GM13976 (cell line): ENCODE measurements at regions not wholly inside any gene's neighbourhood (a gene's known extent, or its start where the extent isn't known, plus 50 kb on each side); places are given as distances from the start of the nearest gene placed in this dataset.
"Not testable (repeated sequence)": the region's sequence is repeated elsewhere in the genome, so short reads cannot be mapped to it uniquely, and the experiment has no call there.

ENCODE experiments used
- DNase-seq: peaks from one replicate; pipeline ENCODE4 v3.0.0; 2012; ENCODE audit warnings: low spot score
- in situ Hi-C: fragments of 300-500 bp; cut with MboI; formaldehyde crosslinking; loops from one replicate; pipeline ENCODE4 v1.12.0; 2022; ENCODE audit warnings: low sequenced_read_pairs, mixed read lengths, inconsistent platforms; ENCODE audit not compliant: unreplicated experiment
- TF ChIP-seq, protein P1 (sequence below): IDR thresholded peaks from 2 replicates; pipeline ENCODE4 v1.5.1; 2012; ENCODE audit warnings: borderline replicate concordance, mild to moderate bottlenecking; ENCODE audit not compliant: insufficient read depth; ENCODE audit errors: extremely low read depth, missing control alignments, control extremely low read depth

DNA sequence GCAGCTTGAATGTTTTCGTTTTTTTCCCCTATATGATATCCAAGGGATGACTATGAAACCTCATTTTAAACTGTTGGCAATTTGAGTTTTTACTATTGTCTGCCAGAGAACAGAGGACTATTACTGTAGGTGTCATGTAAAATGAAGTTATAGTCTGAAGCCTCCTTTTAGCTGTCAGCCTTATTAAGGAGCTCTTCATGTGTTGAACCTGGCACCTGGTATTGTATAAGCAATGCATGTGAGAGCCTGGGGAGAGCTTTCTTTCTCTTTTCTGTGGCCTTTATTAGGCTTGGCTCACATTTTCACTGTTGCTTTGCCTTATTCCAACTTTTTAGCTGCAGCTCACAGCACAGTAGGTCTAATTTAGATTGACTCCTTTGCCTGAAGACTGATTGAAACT, 119.1 kb upstream of the FOXP2 start:
- in situ Hi-C loops, result no loop called here
- TF ChIP-seq, protein P1, sequence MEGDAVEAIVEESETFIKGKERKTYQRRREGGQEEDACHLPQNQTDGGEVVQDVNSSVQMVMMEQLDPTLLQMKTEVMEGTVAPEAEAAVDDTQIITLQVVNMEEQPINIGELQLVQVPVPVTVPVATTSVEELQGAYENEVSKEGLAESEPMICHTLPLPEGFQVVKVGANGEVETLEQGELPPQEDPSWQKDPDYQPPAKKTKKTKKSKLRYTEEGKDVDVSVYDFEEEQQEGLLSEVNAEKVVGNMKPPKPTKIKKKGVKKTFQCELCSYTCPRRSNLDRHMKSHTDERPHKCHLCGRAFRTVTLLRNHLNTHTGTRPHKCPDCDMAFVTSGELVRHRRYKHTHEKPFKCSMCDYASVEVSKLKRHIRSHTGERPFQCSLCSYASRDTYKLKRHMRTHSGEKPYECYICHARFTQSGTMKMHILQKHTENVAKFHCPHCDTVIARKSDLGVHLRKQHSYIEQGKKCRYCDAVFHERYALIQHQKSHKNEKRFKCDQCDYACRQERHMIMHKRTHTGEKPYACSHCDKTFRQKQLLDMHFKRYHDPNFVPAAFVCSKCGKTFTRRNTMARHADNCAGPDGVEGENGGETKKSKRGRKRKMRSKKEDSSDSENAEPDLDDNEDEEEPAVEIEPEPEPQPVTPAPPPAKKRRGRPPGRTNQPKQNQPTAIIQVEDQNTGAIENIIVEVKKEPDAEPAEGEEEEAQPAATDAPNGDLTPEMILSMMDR, result no peak
- no peak for DNase-seq

DNA sequence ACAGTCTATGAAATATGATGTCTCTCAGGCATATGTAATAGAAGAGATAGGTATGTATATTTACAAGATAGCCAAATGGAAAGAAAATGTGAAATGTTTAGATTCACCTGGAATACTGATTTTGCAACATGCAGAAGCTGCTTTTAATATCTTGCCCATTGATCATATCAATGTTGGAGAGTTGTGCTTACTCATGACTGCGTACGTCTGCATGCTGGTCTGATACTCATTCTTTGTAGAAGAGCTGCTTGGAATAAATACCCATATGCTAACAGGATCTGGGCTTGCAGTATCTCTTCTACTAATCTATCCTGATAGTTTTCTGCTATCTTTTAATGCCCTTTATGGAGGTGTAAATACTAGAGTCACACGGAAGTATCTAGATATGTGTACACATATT, 120.6 kb upstream of the FOXP2 start:
- DNase-seq, result no peak
- TF ChIP-seq, protein P1, result no peak
- in situ Hi-C loops, result no loop called here

DNA sequence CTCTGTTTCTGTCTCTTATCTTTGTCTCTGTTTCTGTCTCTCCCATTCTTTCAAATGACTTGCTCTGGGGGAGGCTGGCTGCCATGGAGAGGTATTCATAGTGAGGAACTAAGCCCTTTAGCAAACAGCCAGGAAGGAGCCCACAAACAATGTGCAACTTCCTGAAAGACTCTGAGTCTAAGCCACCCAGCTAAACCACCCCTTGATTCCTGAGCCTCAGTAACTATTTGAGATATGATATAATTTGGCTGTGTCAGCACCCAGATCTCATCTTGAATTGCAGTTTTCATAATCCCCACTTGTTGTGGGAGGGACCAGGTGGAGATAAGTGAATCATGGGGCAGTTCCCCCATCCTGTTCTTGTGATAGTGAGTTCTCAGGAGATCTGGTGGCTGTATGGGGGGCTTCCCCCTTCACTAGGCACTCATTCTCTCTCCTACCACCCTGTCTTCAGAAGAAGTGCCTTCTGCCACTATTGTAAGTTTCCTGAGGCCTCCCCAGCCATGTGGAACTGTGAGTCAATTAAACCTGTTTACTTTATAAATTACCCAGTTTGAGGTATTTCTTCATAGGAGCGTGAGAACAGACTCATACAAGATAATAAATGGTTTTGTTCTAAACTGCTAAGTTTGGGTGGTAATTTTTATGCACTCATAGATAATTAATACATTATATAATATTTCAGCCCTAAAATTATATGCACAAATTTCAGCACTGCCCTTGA, 121.2 kb upstream of the FOXP2 start:
- TF ChIP-seq, protein P1, result no peak
- DNase-seq, result no peak
- in situ Hi-C loops, result no loop called here

DNA sequence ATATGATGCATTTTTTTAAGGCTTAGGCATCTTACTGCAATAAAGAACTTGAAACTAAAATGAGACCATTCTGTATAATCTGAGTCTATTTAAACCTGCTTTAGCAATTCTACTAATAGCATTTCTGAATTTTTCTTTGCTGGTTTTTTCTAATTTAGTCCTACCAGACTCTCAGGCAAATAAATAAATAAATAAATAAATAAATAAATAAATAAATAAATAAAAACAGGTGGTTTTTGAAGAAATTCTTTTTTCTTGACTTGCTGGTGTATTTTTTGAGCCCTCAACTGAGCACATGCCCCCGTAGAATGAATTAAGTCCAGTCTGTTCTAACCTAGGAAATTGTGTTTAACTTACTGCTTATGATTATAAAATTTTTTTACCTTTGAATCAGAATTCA, 134.7 kb upstream of the FOXP2 start:
- no peak for DNase-seq
- in situ Hi-C loops, result no loop called here
- TF ChIP-seq, protein P1, result no peak

DNA sequence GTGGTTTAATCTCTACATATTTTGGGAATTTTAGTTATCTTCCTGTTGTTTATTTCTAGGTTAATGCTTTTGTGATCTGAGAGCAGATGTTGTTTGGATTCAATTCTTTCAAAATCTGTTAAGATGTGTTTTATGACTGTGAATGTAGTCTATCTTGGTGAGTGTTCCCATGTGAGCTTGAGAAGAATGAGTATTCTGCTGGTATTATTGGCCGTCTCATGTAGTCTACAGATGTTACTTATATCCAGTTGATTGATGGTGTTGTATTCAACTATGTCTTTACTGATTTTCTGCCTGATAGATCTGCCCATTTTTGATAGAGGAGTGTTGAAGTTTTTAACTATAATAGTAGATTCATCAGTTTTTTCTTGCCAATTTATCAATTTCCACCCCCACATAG, 141.4 kb upstream of the FOXP2 start:
- in situ Hi-C loops, result no loop called here
- no peak for DNase-seq
- TF ChIP-seq, protein P1, result no peak

DNA sequence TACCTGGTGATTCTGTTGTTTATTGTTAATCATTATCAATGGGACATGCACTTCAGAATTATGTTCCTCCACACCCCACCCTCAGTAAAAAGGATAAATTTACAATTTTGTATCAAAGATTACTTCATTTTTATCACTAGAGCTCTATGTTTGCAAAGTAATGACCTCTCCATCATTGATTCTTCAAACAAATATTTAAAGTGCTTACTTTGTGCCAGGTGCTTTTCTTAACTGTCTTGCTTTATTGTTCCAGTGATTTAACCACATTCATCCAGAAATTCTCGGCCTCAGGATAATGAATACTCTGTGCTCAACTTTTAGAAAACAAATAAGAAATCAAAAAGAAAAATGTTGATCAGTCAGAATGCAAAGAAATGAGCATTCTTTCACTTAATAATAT, 144.9 kb upstream of the FOXP2 start:
- TF ChIP-seq, protein P1, result no peak
- DNase-seq, result no peak
- in situ Hi-C loops, result no loop called here

DNA sequence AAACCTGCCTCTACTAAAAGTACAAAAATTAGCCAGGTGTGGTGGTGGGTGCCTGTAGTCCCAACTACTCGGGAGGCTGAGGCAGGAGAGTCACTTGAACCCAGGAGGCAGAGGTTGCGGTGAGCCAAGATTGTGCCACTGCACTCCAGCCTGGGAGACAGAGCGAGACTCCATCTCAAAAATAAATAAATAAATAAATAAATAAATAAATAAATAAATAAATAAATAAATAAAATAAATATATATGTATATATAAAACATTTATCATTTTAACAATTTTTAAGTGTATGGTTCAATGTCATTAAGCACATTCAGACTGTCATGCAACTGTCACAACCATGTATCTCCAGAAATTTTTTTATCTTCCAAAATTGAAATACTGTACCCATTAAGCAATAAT, 147.1 kb upstream of the FOXP2 start:
- DNase-seq, in situ Hi-C loops: not testable (repeated sequence)
